ENCODE measurements at regions not wholly inside any gene's neighbourhood (a gene's known extent, or its start where the extent isn't known, plus 50 kb on each side); places are given as distances from the start of the nearest gene placed in this dataset.

DNA sequence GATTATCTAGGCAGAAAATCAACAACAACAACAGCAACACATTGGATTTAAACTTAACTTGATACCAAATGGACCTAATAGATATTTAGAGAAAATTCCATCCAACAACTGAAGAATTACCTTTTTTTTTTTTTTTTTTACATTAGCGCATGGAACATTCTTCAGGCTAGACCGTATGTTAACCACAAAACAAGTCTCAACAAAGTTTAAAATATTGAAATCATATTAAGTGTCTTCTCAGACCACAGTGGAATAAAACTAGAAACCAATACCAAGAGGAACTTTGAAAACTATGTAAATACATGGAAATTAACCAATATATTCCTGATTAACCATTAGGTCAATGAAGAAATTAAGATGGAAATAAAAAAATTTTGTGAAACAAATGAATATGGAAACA lies 315.8 kb downstream of the CSNK1G3 start:
- Histone ChIP-seq H3K27me3 (ENCODE audit: insufficient read depth, low read depth) (no peaks in the 10 kb centered on the region), H2AFZ (ENCODE audit: low read depth) (no peak overlapping the region), H3K9ac (no peak overlapping the region), H4K20me1 (ENCODE audit: insufficient read depth) (no peaks in the 10 kb centered on the region), H3K4me2 (no peak overlapping the region), H3K27ac (no peak overlapping the region), H3K79me2 (ENCODE audit: insufficient read depth, low read depth) (no peaks in the 10 kb centered on the region), H3K4me3 (IDR thresholded peaks at IDR 0.05; ENCODE audit: insufficient read depth, low read depth, low read length) (no peak overlapping the region), H3K4me1 (ENCODE audit: low read depth, poor library complexity, severe bottlenecking) (peaks cover 3% of the 10 kb centered on the region), H3K36me3 (ENCODE audit: insufficient read depth) (no peaks in the 10 kb centered on the region)
- no peak for TF ChIP-seq CTCF (conservative IDR thresholded peaks at IDR 0.05; ENCODE audit: low read depth, low read length)

DNA sequence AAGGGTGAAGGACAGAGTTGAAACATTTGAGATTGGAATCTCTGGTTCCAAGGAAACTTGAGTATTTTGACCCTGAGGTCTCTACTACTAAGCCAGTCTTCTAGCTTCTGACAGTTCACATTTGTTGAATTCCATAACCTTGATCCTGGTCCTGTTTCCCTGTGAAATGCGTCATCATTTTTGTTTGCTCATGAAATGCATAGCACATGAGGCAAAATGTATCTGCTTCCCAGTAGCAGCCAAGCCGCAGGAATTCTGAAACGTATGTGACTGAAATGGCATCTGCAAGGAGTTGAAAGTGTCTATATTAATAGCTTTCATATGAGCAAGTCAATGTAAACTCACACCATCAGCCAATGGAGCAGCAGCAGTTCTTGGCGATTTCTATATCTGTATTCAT lies 307.9 kb downstream of the CSNK1G3 start:
- H4K20me1 ChIP-seq (ENCODE audit: insufficient read depth), result no peaks in the 10 kb centered on the region
- H3K9ac ChIP-seq, result no peak overlapping the region
- H3K36me3 ChIP-seq (ENCODE audit: insufficient read depth), result no peaks in the 10 kb centered on the region
- no peaks in the 10 kb centered on the region for H3K27me3 ChIP-seq (ENCODE audit: insufficient read depth, low read depth)
- no peak overlapping the region for H3K27ac ChIP-seq
- no peak overlapping the region for H3K4me3 ChIP-seq (IDR thresholded peaks at IDR 0.05; ENCODE audit: insufficient read depth, low read depth, low read length)
- no peak overlapping the region for H2AFZ ChIP-seq (ENCODE audit: low read depth)
- no peak overlapping the region for H3K4me2 ChIP-seq
- H3K79me2 ChIP-seq (ENCODE audit: insufficient read depth, low read depth), result no peaks in the 10 kb centered on the region
- no peaks in the 10 kb centered on the region for H3K4me1 ChIP-seq (ENCODE audit: low read depth, poor library complexity, severe bottlenecking)
- TF ChIP-seq CTCF (conservative IDR thresholded peaks at IDR 0.05; ENCODE audit: low read depth, low read length), result no peak

GRCh38 chr5:123819386-123819785 lies 307.4 kb downstream of the CSNK1G3 start:
- H3K27ac ChIP-seq, result no peak overlapping the region

GRCh38 chr5:123817267-123817666 lies 305.3 kb downstream of the CSNK1G3 start:
- H3K4me3 ChIP-seq (IDR thresholded peaks at IDR 0.05; ENCODE audit: insufficient read depth, low read depth, low read length), result no peak overlapping the region
- H3K27ac ChIP-seq, result no peak overlapping the region
- H3K27me3 ChIP-seq (ENCODE audit: insufficient read depth, low read depth), result no peaks in the 10 kb centered on the region
- H3K4me2 ChIP-seq, result no peak overlapping the region
- H3K4me1 ChIP-seq (ENCODE audit: low read depth, poor library complexity, severe bottlenecking), result peaks cover 8% of the 10 kb centered on the region
- H3K36me3 ChIP-seq (ENCODE audit: insufficient read depth), result no peaks in the 10 kb centered on the region
- TF ChIP-seq CTCF (conservative IDR thresholded peaks at IDR 0.05; ENCODE audit: low read depth, low read length), result no peak
- no peak overlapping the region for H3K9ac ChIP-seq
- H3K79me2 ChIP-seq (ENCODE audit: insufficient read depth, low read depth), result no peaks in the 10 kb centered on the region
- H4K20me1 ChIP-seq (ENCODE audit: insufficient read depth), result no peaks in the 10 kb centered on the region
- no peak overlapping the region for H2AFZ ChIP-seq (ENCODE audit: low read depth)

More at GRCh38 chr5:123819386-123819785, 307.4 kb downstream of the CSNK1G3 start:
- Histone ChIP-seq H3K27me3 (ENCODE audit: insufficient read depth, low read depth) (no peaks in the 10 kb centered on the region), H3K4me1 (ENCODE audit: low read depth, poor library complexity, severe bottlenecking) (no peaks in the 10 kb centered on the region), H3K79me2 (ENCODE audit: insufficient read depth, low read depth) (no peaks in the 10 kb centered on the region), H3K4me3 (IDR thresholded peaks at IDR 0.05; ENCODE audit: insufficient read depth, low read depth, low read length) (no peak overlapping the region), H3K4me2 (no peak overlapping the region), H3K9ac (no peak overlapping the region), H2AFZ (ENCODE audit: low read depth) (no peak overlapping the region), H3K36me3 (ENCODE audit: insufficient read depth) (no peaks in the 10 kb centered on the region), H4K20me1 (ENCODE audit: insufficient read depth) (no peaks in the 10 kb centered on the region)
- TF ChIP-seq CTCF (conservative IDR thresholded peaks at IDR 0.05; ENCODE audit: low read depth, low read length), result no peak
